Activated naive CD4-positive, alpha-beta T cell treated with anti-CD3 and anti-CD28 coated beads, Interleukin-2, amount 50 U/mL, for 72 hours (primary cell): ENCODE measurements at regions not wholly inside any gene's neighbourhood (a gene's known extent, or its start where the extent isn't known, plus 50 kb on each side); places are given as distances from the start of the nearest gene placed in this dataset.

Experiments used
- ATAC-seq, 2 donors: fragments of 150-1000 bp; cut with Tn5 transposase; 2 replicates each; pipeline ENCODE4 v1.10.0; 2021; ENCODE audit warnings: mild to moderate bottlenecking in 2 of 2, moderate library complexity in 2 of 2
- DNase-seq, 2 donors: peaks; one replicate each; pipeline ENCODE4 v3.0.0; 2021 to 2022; ENCODE audit warnings: low spot score in 2 of 2
- H3K27ac Mint-ChIP-seq, 2 donors: one replicate each; pipeline ENCODE4 v1.8.0; 2022; ENCODE audit warnings: mild to moderate bottlenecking in 2 of 2, mixed read lengths in 2 of 2
- H3K36me3 Mint-ChIP-seq, 2 donors: one replicate each; pipeline ENCODE4 v1.8.0; 2022; ENCODE audit warnings: mixed read lengths in 2 of 2
- H3K9me3 Mint-ChIP-seq, 2 donors: one replicate each; pipeline ENCODE4 v1.8.0; 2022; ENCODE audit warnings: mixed read lengths in 2 of 2

- H3K9me3 Mint-ChIP-seq = no peaks in the 10 kb centered on the region
- H3K36me3 Mint-ChIP-seq = no peaks in the 10 kb centered on the region
- no peak for DNase-seq
- H3K27ac Mint-ChIP-seq = no peak overlapping the region
- ATAC-seq = no peak
These were observed 139.9 kb downstream of the TBXT start for GRCh38 chr6:166027761-166028160.

GRCh38 chr6:166026586-166027126 is 141.0 kb downstream of the TBXT start:
- DNase-seq = no peak
- ATAC-seq = no peak
- Mint-ChIP-seq H3K27ac (no peak overlapping the region), H3K36me3 (no peaks in the 10 kb centered on the region), H3K9me3 (no peaks in the 10 kb centered on the region)

GRCh38 chr6:166025149-166025898 is 142.3 kb downstream of the TBXT start:
- Mint-ChIP-seq H3K27ac (no peak overlapping the region), H3K9me3 (no peaks in the 10 kb centered on the region), H3K36me3 (no peaks in the 10 kb centered on the region)
- ATAC-seq (no peak), DNase-seq (no peak)

GRCh38 chr6:166024252-166024651 is 143.4 kb downstream of the TBXT start:
- H3K9me3 Mint-ChIP-seq = peaks cover 0 to 4% of the 10 kb centered on the region in 2 donors
- ATAC-seq (peak; percentile 46 to 56), DNase-seq (no peak)
- H3K27ac Mint-ChIP-seq = no peak overlapping the region
- no peaks in the 10 kb centered on the region for H3K36me3 Mint-ChIP-seq

GRCh38 chr6:166023273-166023989 is 144.2 kb downstream of the TBXT start:
- peak; percentile 52 to 72 for ATAC-seq
- DNase-seq = no peak
- H3K36me3 Mint-ChIP-seq = no peaks in the 10 kb centered on the region

GRCh38 chr6:166021429-166021828 is 146.2 kb downstream of the TBXT start:
- DNase-seq (no peak), ATAC-seq (no peak)
- no peak overlapping the region for H3K27ac Mint-ChIP-seq
- peaks cover 4 to 9% of the 10 kb centered on the region in 2 donors for H3K9me3 Mint-ChIP-seq
- peaks cover 5% of the 10 kb centered on the region in 2 donors for H3K36me3 Mint-ChIP-seq

More at GRCh38 chr6:166023273-166023989, 144.2 kb downstream of the TBXT start:
- H3K27ac Mint-ChIP-seq = no peak overlapping the region
- peaks cover 0 to 4% of the 10 kb centered on the region in 2 donors for H3K9me3 Mint-ChIP-seq

- Mint-ChIP-seq H3K27ac (no peak overlapping the region), H3K36me3 (peaks cover 5% of the 10 kb centered on the region in 2 donors), H3K9me3 (peaks cover 7 to 15% of the 10 kb centered on the region in 2 donors)
- DNase-seq = no peak
- no peak for ATAC-seq
These were observed 148.4 kb downstream of the TBXT start for GRCh38 chr6:166019214-166019613.

GRCh38 chr6:166017032-166017635 is 150.5 kb downstream of the TBXT start:
- peaks cover 7 to 15% of the 10 kb centered on the region in 2 donors for H3K9me3 Mint-ChIP-seq
- DNase-seq (no peak), ATAC-seq (no peak)
- peaks cover 5% of the 10 kb centered on the region in 2 donors for H3K36me3 Mint-ChIP-seq
- H3K27ac Mint-ChIP-seq = no peak overlapping the region

- H3K27ac Mint-ChIP-seq = no peak overlapping the region
- H3K9me3 Mint-ChIP-seq = peaks cover 7 to 15% of the 10 kb centered on the region in 2 donors
- no peak for ATAC-seq
- H3K36me3 Mint-ChIP-seq = peaks cover 5% of the 10 kb centered on the region in 2 donors
- no peak for DNase-seq
These were observed 152.7 kb downstream of the TBXT start for GRCh38 chr6:166014966-166015365.

GRCh38 chr6:166010136-166010960 is 157.3 kb downstream of the TBXT start:
- DNase-seq (no peak), ATAC-seq (no peak)
- H3K36me3 Mint-ChIP-seq = peaks cover 0 to 5% of the 10 kb centered on the region in 2 donors
- H3K27ac Mint-ChIP-seq = no peak overlapping the region
- H3K9me3 Mint-ChIP-seq = peaks cover 0 to 3% of the 10 kb centered on the region in 2 donors

- H3K9me3 Mint-ChIP-seq = no peaks in the 10 kb centered on the region
- no peak for ATAC-seq
- H3K27ac Mint-ChIP-seq = no peak overlapping the region
- no peak for DNase-seq
- H3K36me3 Mint-ChIP-seq = peaks cover 0 to 5% of the 10 kb centered on the region in 2 donors
These were observed 158.1 kb downstream of the TBXT start for GRCh38 chr6:166009385-166010031.

- DNase-seq = no peak
- peaks cover 0 to 5% of the 10 kb centered on the region in 2 donors for H3K36me3 Mint-ChIP-seq
- H3K27ac Mint-ChIP-seq = no peak overlapping the region
- H3K9me3 Mint-ChIP-seq = no peaks in the 10 kb centered on the region
- peak in 1 of 2 donors; percentile 32 for ATAC-seq
These were observed 158.9 kb downstream of the TBXT start for GRCh38 chr6:166008441-166009369.

- Mint-ChIP-seq H3K27ac (no peak overlapping the region), H3K36me3 (peaks cover 0 to 5% of the 10 kb centered on the region in 2 donors), H3K9me3 (no peaks in the 10 kb centered on the region)
- ATAC-seq (no peak), DNase-seq (no peak)
These were observed 160.0 kb downstream of the TBXT start for GRCh38 chr6:166007349-166008263.

GRCh38 chr6:166006900-166007301 is 160.8 kb downstream of the TBXT start:
- Mint-ChIP-seq H3K27ac (no peak overlapping the region), H3K9me3 (no peaks in the 10 kb centered on the region), H3K36me3 (peaks cover 0 to 5% of the 10 kb centered on the region in 2 donors)
- ATAC-seq = no peak
- DNase-seq = no peak
